H1 (cell line): ENCODE measurements at regions not wholly inside any gene's neighbourhood (a gene's known extent, or its start where the extent isn't known, plus 50 kb on each side); places are given as distances from the start of the nearest gene placed in this dataset.

Source experiments
- CTCF ChIA-PET: fragments of 300-600 bp; sonication (Branson Sonifier 250); formaldehyde crosslinking; loops from one replicate; lab custom pipeline; 2021; ENCODE audit not compliant: partially characterized antibody; lab: Charles Lee
- POLR2A ChIA-PET: fragments of 300-600 bp; sonication (Branson Sonifier 250); formaldehyde crosslinking; loops from one replicate; lab custom pipeline; 2021; ENCODE audit warnings: inconsistent platforms; ENCODE audit not compliant: partially characterized antibody; lab: Charles Lee
- DNase-seq, 2 experiments: peaks; one replicate each; pipeline versions ENCODE4 v3.0.0 to v3.0.0-alpha.2; 2010 to 2022; ENCODE audit warnings: low spot score in 2 of 2, low read depth in 1 of 2, mixed read lengths in 1 of 2
- FAIRE-seq: peaks from 2 replicates; lab custom pipeline; 2011; peaks lifted over from hg19 to GRCh38; lab: Jason Lieb, UNC
- H2AFZ ChIP-seq: 2 replicates; pipeline ENCODE4 v1.8.1; 2012; ENCODE audit warnings: low read length, inconsistent platforms
- H2AK5ac ChIP-seq: 2 replicates; pipeline ENCODE4 v1.6.1; 2013; ENCODE audit warnings: low read depth, low read length
- H2BK120ac ChIP-seq: replicated peaks from 2 replicates; pipeline ENCODE3; 2013; ENCODE audit warnings: low read depth, low read length, inconsistent platforms
- H2BK12ac ChIP-seq: 2 replicates; pipeline ENCODE4 v1.6.1; 2013; ENCODE audit warnings: low read depth, low read length
- H2BK15ac ChIP-seq: 2 replicates; pipeline ENCODE4 v1.6.1; 2013; ENCODE audit warnings: low read length
- H2BK20ac ChIP-seq: 2 replicates; pipeline ENCODE4 v1.6.1; 2013; ENCODE audit warnings: low read length
- H2BK5ac ChIP-seq: 2 replicates; pipeline ENCODE4 v1.6.1; 2013; ENCODE audit warnings: low read depth, low read length
- H3K14ac ChIP-seq: 2 replicates; pipeline ENCODE4 v1.6.1; 2013; ENCODE audit warnings: inconsistent platforms; ENCODE audit not compliant: insufficient read length
- H3K18ac ChIP-seq: 2 replicates; pipeline ENCODE4 v1.6.1; 2013; ENCODE audit warnings: low read length; ENCODE audit errors: extremely low read depth
- H3K23ac ChIP-seq: 2 replicates; pipeline ENCODE4 v1.6.1; 2013; ENCODE audit warnings: inconsistent platforms; ENCODE audit not compliant: insufficient read length
- H3K23me2 ChIP-seq: 2 replicates; pipeline ENCODE4 v1.6.1; 2013; ENCODE audit warnings: low read depth, low read length
- H3K27ac ChIP-seq: 2 replicates; pipeline ENCODE4 v1.6.1; 2011; ENCODE audit warnings: low read depth, low read length, inconsistent platforms
- H3K27me3 ChIP-seq, 4 experiments: replicated peaks in 1 of 4; 1 replicate in 1 of 4; 2 replicates in 3 of 4; pipeline versions ENCODE4 v1.6.1 to v1.8.1; 2011 to 2013; ENCODE audit warnings: low read length in 3 of 4, mild to moderate bottlenecking in 3 of 4, inconsistent platforms in 2 of 4, mixed read lengths in 2 of 4, moderate library complexity in 1 of 4; ENCODE audit not compliant: control insufficient read depth in 3 of 4, insufficient read depth in 3 of 4; ENCODE audit errors: extremely low read depth in 1 of 4
- H3K36me3 ChIP-seq, 4 experiments: 2 replicates each; pipeline versions ENCODE4 v1.6.1 to v1.8.1; 2011 to 2013; ENCODE audit warnings: mild to moderate bottlenecking in 4 of 4, low read length in 3 of 4, moderate library complexity in 2 of 4, control low read depth in 1 of 4, inconsistent platforms in 1 of 4; ENCODE audit not compliant: insufficient read depth in 4 of 4, control insufficient read depth in 2 of 4
- H3K4ac ChIP-seq: replicated peaks from 2 replicates; pipeline ENCODE3; 2013; ENCODE audit warnings: low read length, low read depth, mixed read lengths, inconsistent platforms; ENCODE audit not compliant: insufficient read length
- H3K4me1 ChIP-seq, 4 experiments: replicated peaks in 1 of 4; 1 replicate in 1 of 4; 2 replicates in 3 of 4; pipeline versions ENCODE4 v1.6.1 to v1.8.1; 2011 to 2013; ENCODE audit warnings: low read length in 3 of 4, inconsistent platforms in 2 of 4, mixed read lengths in 1 of 4; ENCODE audit not compliant: insufficient read depth in 4 of 4, control insufficient read depth in 3 of 4
- H3K4me2 ChIP-seq, 2 experiments: 2 replicates each; pipeline versions ENCODE4 v1.6.1 to v1.8.1; 2011 to 2013; ENCODE audit warnings: low read depth in 2 of 2, low read length in 2 of 2, control low read depth in 1 of 2, inconsistent platforms in 1 of 2, mild to moderate bottlenecking in 1 of 2; ENCODE audit not compliant: insufficient read depth in 1 of 2
- H3K4me3 ChIP-seq, 4 experiments: fragments of 200-600, 300-600 bp in 1 of 4; sonication (generic), shearing (Covaris generic), sonication (Bioruptor Twin) in 1 of 4; 2 replicates each; pipeline versions ENCODE4 v1.5.1 to v1.8.1; 2011 to 2016; ENCODE audit warnings: low read length in 4 of 4, low read depth in 3 of 4, control low read depth in 2 of 4, inconsistent platforms in 2 of 4, mild to moderate bottlenecking in 2 of 4, mixed read lengths in 1 of 4, moderate library complexity in 1 of 4; ENCODE audit not compliant: insufficient read depth in 2 of 4; ENCODE audit errors: extremely low read depth in 1 of 4
- H3K56ac ChIP-seq: replicated peaks from 2 replicates; pipeline ENCODE3; 2013; ENCODE audit warnings: low read depth, mild to moderate bottlenecking, mixed read lengths, low read length, inconsistent platforms; ENCODE audit not compliant: insufficient read length
- H3K79me1 ChIP-seq: 2 replicates; pipeline ENCODE4 v1.6.1; 2013; ENCODE audit warnings: low read depth, low read length, control low read depth
- H3K79me2 ChIP-seq, 2 experiments: 2 replicates each; pipeline versions ENCODE4 v1.6.1 to v1.8.1; 2012 to 2013; ENCODE audit warnings: low read length in 2 of 2, mild to moderate bottlenecking in 2 of 2, inconsistent platforms in 1 of 2; ENCODE audit not compliant: insufficient read depth in 2 of 2, control insufficient read depth in 1 of 2
- H3K9ac ChIP-seq, 4 experiments: replicated peaks in 1 of 4; 1 replicate in 1 of 4; 2 replicates in 3 of 4; pipeline versions ENCODE4 v1.6.1 to v1.8.1; 2011 to 2013; ENCODE audit warnings: low read depth in 3 of 4, low read length in 3 of 4, control low read depth in 2 of 4, mild to moderate bottlenecking in 2 of 4, moderate library complexity in 2 of 4, inconsistent platforms in 1 of 4; ENCODE audit errors: extremely low read depth in 1 of 4
- H3K9me3 ChIP-seq, 2 experiments: 2 replicates each; pipeline versions ENCODE4 v1.6.1 to v1.8.1; 2012 to 2013; ENCODE audit warnings: mild to moderate bottlenecking in 2 of 2, moderate library complexity in 2 of 2, control low read depth in 1 of 2, inconsistent platforms in 1 of 2, low read depth in 1 of 2, low read length in 1 of 2, mixed read lengths in 1 of 2; ENCODE audit not compliant: insufficient read depth in 2 of 2
- H4K20me1 ChIP-seq, 2 experiments: replicated peaks in 1 of 2; 2 replicates each; pipeline versions ENCODE3 to v1.8.1; 2011 to 2013; ENCODE audit warnings: inconsistent platforms in 2 of 2, low read length in 2 of 2, mild to moderate bottlenecking in 1 of 2; ENCODE audit not compliant: insufficient read depth in 2 of 2, control insufficient read depth in 1 of 2
- H4K5ac ChIP-seq: 2 replicates; pipeline ENCODE4 v1.6.1; 2013; ENCODE audit warnings: low read length, low read depth, mixed read lengths, inconsistent platforms; ENCODE audit not compliant: insufficient read length
- H4K8ac ChIP-seq: 2 replicates; pipeline ENCODE4 v1.8.0; 2013; ENCODE audit warnings: mild to moderate bottlenecking, moderate library complexity, low read length, inconsistent platforms; ENCODE audit not compliant: insufficient read depth; ENCODE audit errors: extremely low read depth
- H4K91ac ChIP-seq: replicated peaks from 2 replicates; pipeline ENCODE3; 2013; ENCODE audit warnings: low read length, mixed read lengths, inconsistent platforms; ENCODE audit not compliant: insufficient read length
- EP300 ChIP-seq, 2 experiments: IDR thresholded peaks; 1 replicate in 1 of 2; 2 replicates in 1 of 2; pipeline ENCODE4 v1.6.1; 2011 to 2012; ENCODE audit warnings: low read depth in 2 of 2, low read length in 2 of 2, mild to moderate bottlenecking in 2 of 2, borderline replicate concordance in 1 of 2, inconsistent platforms in 1 of 2, moderate library complexity in 1 of 2
- MAX ChIP-seq: IDR thresholded peaks from 2 replicates; pipeline ENCODE4 v1.6.1; 2012; ENCODE audit warnings: inconsistent platforms

GRCh38 chr2:204441316-204441715 is 104.0 kb upstream of the PARD3B start:
- H2BK12ac ChIP-seq, result no peak overlapping the region
- H2AK5ac ChIP-seq, result no peak overlapping the region
- no peak overlapping the region for H2BK120ac ChIP-seq
- no peaks in the 10 kb centered on the region for H3K79me1 ChIP-seq
- 0 out of 4 replicates have a peak, but pooled peaks cover 0 to 2% of the 10 kb centered on the region in 2 experiments for H3K9me3 ChIP-seq
- TF ChIP-seq EP300 (IDR thresholded peaks at IDR 0.05; ENCODE audit: borderline replicate concordance in 1 of 2, low read depth in 2 of 2, low read length in 2 of 2) (no peak), MAX (no peak)
- no peaks in the 10 kb centered on the region for H3K27me3 ChIP-seq
- no peak overlapping the region for H3K27ac ChIP-seq
- no peaks in the 10 kb centered on the region for H3K79me2 ChIP-seq
- H3K4me2 ChIP-seq, result no peak overlapping the region
- FAIRE-seq (no peak), DNase-seq (no peak)
- H2BK5ac ChIP-seq, result no peak overlapping the region
- CTCF ChIA-PET, result no interaction called here
- H3K56ac ChIP-seq, result no peak overlapping the region
- H3K23ac ChIP-seq, result no peak overlapping the region
- peaks cover 0 to 6% (median under 1%) of the 10 kb centered on the region in 4 experiments; a peak in 2 of 7 replicates for H3K4me1 ChIP-seq
- no peak overlapping the region for H2BK20ac ChIP-seq
- H4K91ac ChIP-seq, result no peak overlapping the region
- no peak overlapping the region for H3K4me3 ChIP-seq
- no peak overlapping the region for H4K5ac ChIP-seq
- no peaks in the 10 kb centered on the region for H3K36me3 ChIP-seq
- H3K18ac ChIP-seq, result no peak overlapping the region
- POLR2A ChIA-PET, result no interaction called here
- no peak overlapping the region for H4K8ac ChIP-seq
- H3K9ac ChIP-seq, result no peak overlapping the region
- no peak overlapping the region for H2AFZ ChIP-seq
- no peak overlapping the region for H3K4ac ChIP-seq
- H4K20me1 ChIP-seq, result no peaks in the 10 kb centered on the region
- H3K23me2 ChIP-seq, result no peaks in the 10 kb centered on the region; the same call in 1 of the 2 replicates
- no peak overlapping the region for H2BK15ac ChIP-seq
- no peak overlapping the region for H3K14ac ChIP-seq
